ENCODE measurements at regions not wholly inside any gene's neighbourhood (a gene's known extent, or its start where the extent isn't known, plus 50 kb on each side); places are given as distances from the start of the nearest gene placed in this dataset.

- TF ChIP-seq POLR2A (IDR thresholded peaks at IDR 0.05): no peak
- TF ChIP-seq CTCF (IDR thresholded peaks at IDR 0.05): no peak
Measured at GRCh38 chr7:12802070-12802469, 114.6 kb downstream of the ARL4A start.
